Gastroesophageal sphincter (tissue), 3 donors: ENCODE measurements at regions not wholly inside any gene's neighbourhood (a gene's known extent, or its start where the extent isn't known, plus 50 kb on each side); places are given as distances from the start of the nearest gene placed in this dataset.

Experiments used
- POLR2AphosphoS5 ChIP-seq: sonication (generic); formaldehyde crosslinking; IDR thresholded peaks from one replicate; pipeline ENCODE4 v1.6.1; 2017; ENCODE audit warnings: antibody characterized with exemption
- TF ChIP-seq, protein P1 (sequence below), 4 experiments: fragments of 200-600 bp in 2 of 4; fragments of 450-650 bp in 2 of 4; sonication (generic) in 1 of 4; IDR thresholded peaks; one replicate each; pipeline ENCODE4 v1.5.1; 2017 to 2019; ENCODE audit warnings: antibody characterized with exemption in 4 of 4, mild to moderate bottlenecking in 2 of 4, moderate library complexity in 2 of 4

DNA sequence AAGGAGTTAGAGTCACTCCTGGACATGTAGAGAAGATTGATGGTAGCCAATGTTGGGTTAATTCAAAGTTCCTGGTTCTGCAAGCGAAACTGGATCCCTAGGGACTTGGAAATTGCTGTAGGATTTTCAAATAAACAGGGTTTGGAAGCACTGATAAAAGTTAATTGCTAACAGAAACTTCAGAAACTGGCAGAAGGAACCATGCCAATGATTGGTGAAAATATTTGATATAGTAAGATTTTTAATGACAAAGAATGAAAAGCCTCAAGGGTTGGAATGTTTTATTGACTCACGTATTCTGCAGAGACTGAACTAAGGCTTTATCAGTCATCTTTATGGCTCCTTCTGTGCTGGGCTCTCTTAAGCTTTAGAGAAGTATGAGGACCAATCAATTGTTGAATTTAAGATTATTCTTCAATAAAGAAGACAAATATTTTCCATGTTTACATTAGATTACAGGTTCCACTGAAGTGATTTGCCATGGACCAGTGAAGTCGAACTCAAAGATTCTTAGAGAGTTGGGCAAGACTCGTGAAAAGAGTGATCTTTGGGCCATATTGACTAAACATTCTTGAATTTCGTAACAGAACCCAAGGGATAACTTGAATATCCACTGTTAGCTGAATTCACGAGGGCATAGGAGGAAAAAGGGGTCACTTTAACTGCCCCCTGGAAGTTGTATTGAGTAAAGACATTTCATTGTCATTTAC, 371.4 kb downstream of the HDGFL1 start:
- TF ChIP-seq, protein P1, sequence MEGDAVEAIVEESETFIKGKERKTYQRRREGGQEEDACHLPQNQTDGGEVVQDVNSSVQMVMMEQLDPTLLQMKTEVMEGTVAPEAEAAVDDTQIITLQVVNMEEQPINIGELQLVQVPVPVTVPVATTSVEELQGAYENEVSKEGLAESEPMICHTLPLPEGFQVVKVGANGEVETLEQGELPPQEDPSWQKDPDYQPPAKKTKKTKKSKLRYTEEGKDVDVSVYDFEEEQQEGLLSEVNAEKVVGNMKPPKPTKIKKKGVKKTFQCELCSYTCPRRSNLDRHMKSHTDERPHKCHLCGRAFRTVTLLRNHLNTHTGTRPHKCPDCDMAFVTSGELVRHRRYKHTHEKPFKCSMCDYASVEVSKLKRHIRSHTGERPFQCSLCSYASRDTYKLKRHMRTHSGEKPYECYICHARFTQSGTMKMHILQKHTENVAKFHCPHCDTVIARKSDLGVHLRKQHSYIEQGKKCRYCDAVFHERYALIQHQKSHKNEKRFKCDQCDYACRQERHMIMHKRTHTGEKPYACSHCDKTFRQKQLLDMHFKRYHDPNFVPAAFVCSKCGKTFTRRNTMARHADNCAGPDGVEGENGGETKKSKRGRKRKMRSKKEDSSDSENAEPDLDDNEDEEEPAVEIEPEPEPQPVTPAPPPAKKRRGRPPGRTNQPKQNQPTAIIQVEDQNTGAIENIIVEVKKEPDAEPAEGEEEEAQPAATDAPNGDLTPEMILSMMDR (IDR thresholded peaks at IDR 0.05): no peak
- TF ChIP-seq POLR2AphosphoS5: no peak
